Retinal pigment epithelial cell (primary cell): ENCODE measurements at regions not wholly inside any gene's neighbourhood (a gene's known extent, or its start where the extent isn't known, plus 50 kb on each side); places are given as distances from the start of the nearest gene placed in this dataset.

Experiments used
- DNase-seq: peaks from one replicate; pipeline ENCODE4 v3.0.0-alpha.2; 2010; ENCODE audit warnings: low read depth
- H3K4me3 ChIP-seq: 2 replicates; pipeline ENCODE4 v1.5.1; 2011; ENCODE audit warnings: mild to moderate bottlenecking, low read length, control low read depth, moderate library complexity
- TF ChIP-seq, protein P1 (sequence below): conservative IDR thresholded peaks from 2 replicates; pipeline ENCODE4 v1.5.1; 2011; ENCODE audit warnings: low read depth, low read length, control low read depth, inconsistent platforms

DNA sequence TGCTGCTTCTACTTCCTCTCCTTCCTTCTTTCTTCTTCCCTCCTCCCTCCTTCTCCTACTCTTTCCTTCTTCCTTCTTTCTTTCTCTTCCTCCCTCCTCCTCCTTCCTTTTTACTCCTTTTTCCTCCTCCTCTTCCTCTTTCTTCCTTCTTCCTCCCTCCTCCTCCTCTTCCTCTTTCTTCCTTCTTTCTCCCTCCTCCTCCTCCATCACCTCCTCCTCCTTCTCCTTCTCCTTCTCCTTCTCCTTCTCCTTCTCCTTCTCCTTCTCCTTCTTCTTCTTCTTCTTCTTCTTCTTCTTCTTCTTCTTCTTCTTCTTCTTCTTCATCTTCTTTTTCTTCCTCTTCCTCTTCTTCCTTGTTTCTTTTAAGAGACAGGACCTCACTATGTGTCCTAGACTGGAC lies 224.0 kb downstream of the NR2F2 start:
- TF ChIP-seq, protein P1, sequence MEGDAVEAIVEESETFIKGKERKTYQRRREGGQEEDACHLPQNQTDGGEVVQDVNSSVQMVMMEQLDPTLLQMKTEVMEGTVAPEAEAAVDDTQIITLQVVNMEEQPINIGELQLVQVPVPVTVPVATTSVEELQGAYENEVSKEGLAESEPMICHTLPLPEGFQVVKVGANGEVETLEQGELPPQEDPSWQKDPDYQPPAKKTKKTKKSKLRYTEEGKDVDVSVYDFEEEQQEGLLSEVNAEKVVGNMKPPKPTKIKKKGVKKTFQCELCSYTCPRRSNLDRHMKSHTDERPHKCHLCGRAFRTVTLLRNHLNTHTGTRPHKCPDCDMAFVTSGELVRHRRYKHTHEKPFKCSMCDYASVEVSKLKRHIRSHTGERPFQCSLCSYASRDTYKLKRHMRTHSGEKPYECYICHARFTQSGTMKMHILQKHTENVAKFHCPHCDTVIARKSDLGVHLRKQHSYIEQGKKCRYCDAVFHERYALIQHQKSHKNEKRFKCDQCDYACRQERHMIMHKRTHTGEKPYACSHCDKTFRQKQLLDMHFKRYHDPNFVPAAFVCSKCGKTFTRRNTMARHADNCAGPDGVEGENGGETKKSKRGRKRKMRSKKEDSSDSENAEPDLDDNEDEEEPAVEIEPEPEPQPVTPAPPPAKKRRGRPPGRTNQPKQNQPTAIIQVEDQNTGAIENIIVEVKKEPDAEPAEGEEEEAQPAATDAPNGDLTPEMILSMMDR: no peak

DNA sequence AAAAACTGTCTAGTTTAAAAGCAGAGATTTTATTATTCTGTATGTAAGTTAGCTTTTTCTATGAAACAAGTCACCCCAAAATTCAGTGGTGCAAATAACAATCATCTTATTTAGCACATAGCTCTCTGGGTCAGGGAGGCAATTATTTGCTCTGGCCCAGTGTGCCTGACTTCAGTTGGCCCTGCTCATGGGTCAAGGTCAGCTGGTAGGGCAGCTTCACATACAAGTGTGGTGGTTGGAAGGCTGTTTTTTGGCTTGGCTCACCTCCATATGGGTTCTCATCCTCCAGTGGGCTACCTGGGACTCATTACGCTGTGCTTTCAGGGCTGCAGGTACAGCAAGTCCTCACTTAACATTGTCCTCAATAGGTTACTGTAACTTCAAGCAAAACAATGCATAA lies 228.6 kb downstream of the NR2F2 start:
- TF ChIP-seq, protein P1: no peak
- no peak overlapping the region for H3K4me3 ChIP-seq
- DNase-seq: no peak

More for the DNA sequence above, 224.0 kb downstream of the NR2F2 start:
- H3K4me3 ChIP-seq: no peak overlapping the region
- no peak for DNase-seq

DNA sequence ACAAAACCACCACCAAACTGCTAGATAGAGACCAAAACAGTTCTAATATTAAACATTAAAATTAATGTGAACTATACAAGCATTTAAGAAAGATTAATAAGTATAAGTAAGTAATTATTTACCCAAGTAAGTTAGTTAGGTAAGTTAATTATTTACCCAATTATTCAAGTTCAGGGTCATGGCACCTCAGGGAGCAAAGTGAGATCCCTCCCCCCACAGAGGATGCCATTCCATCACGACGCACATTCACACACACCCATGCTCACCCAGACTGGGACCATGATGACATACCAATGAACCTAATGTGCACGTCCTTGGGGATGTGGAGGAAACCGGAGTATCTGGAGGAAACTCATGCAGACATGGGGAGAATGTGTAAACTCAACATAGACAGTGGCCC lies 229.1 kb downstream of the NR2F2 start:
- no peak for DNase-seq
- no peak overlapping the region for H3K4me3 ChIP-seq
- TF ChIP-seq, protein P1: no peak

DNA sequence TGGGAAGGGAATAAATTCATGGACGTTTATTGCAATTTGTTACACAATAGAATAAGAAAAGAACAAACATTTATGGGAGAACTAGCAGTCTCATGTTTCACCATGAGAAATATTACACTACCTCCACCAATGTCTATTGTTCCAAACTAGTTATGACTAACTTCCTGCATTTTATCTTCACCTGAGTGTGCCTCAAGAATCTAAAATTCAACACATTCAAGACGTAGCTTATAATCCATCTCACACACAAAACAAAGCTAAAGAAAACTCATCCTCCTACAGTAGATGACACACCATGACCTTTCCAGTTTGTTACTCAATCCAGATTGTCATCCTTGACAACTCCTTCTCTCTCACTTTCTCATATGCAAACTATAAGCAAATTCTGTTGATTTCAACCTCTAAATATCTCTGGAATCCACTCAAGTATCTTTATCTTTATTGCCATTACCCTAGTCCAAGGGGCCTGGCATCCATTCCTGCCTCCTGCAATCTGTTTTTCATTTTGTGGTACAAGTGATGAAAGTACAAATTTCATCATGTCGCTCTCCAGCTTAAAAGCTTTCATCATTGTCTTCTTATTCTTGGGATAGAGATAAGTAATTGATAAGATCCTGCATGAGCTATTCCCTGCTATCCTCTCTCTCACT lies 229.9 kb downstream of the NR2F2 start:
- DNase-seq: no peak
- H3K4me3 ChIP-seq: no peak overlapping the region
- TF ChIP-seq, protein P1: no peak

DNA sequence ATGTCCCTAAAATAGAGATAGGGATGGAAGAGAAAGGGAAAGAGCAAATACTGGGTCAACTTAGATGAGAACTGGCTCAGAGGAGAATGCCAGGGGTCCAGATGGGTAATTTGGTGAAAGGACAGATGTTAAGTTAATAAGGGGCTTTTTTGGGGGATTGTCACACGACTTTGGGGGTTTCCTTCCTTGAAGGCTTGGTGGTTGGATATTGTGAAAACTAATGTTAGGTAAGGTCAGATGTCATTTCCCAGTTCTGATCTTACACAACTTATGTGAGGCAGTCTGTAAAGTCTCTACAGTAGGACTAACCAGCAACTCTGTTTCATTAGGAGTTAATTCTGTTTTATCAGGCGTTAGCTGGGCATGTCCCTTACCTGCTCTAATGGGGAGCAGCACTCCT lies 231.1 kb downstream of the NR2F2 start:
- no peak for DNase-seq
- TF ChIP-seq, protein P1: no peak
- H3K4me3 ChIP-seq: no peak overlapping the region

DNA sequence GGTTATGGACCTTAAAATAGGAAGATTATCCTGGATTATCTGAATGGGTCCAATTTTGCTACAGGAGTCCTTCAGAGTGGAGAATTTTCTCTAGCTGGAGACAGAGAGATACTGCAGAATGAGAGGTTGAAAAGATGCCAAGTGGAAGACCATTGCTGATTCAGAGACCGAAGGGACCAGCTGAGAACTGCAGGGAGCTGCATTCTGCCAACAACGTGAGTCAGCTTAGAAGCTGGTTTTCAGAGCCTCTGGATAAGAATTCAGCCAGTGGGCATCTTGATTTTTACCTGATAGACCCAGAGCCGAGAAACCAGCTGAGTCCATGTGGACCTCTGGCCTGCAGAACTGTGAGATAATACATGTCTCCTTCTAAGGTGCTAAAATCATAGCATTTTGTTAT lies 234.0 kb downstream of the NR2F2 start:
- TF ChIP-seq, protein P1: no peak
- no peak for DNase-seq
- no peak overlapping the region for H3K4me3 ChIP-seq

DNA sequence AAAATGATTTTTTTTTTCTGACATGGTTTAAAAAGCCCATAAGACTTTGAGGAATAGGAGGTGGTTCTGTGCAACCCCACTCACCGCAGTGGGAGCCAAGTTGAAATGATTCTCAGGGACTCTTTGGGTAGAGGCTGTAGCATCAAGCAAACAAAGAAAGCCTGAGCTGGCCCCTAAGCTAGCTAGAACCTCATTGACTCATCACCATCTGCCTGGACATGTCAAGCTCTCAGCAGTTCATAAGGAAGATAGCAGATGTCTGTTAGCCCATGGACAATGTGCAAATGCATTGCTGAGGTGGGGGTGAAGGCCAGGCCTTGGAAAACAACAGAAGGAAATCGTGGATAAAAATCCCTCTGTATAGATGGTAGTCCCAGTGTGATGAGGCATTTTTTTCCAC lies 234.8 kb downstream of the NR2F2 start:
- TF ChIP-seq, protein P1: no peak
- no peak overlapping the region for H3K4me3 ChIP-seq
- DNase-seq: no peak
